GM21447 (cell line): ENCODE measurements at regions not wholly inside any gene's neighbourhood (a gene's known extent, or its start where the extent isn't known, plus 50 kb on each side); places are given as distances from the start of the nearest gene placed in this dataset.
"Not testable (repeated sequence)": the region's sequence is repeated elsewhere in the genome, so short reads cannot be mapped to it uniquely, and the experiment has no call there.

Experiments
- ATAC-seq: cut with Tn5 transposase; IDR thresholded peaks from one replicate; pipeline ENCODE4 v1.9.1; 2021; ENCODE audit not compliant: unreplicated experiment

- no peak for ATAC-seq
Observed at GRCh38 chr14:84074626-84075025, 1455.3 kb upstream of the FLRT2 start.

GRCh38 chr14:84080944-84081343 is 1449.0 kb upstream of the FLRT2 start:
- no peak for ATAC-seq

GRCh38 chr14:84084056-84084630 is 1445.8 kb upstream of the FLRT2 start:
- ATAC-seq, result no peak

- no peak for ATAC-seq
Observed at GRCh38 chr14:84085493-84085892, 1444.5 kb upstream of the FLRT2 start.

GRCh38 chr14:84086714-84087113 is 1443.2 kb upstream of the FLRT2 start:
- no peak for ATAC-seq

- ATAC-seq, result no peak
Observed at GRCh38 chr14:84087986-84088531, 1441.9 kb upstream of the FLRT2 start.

GRCh38 chr14:84090837-84091236 is 1439.1 kb upstream of the FLRT2 start:
- ATAC-seq, result no peak

- ATAC-seq, result no peak
Observed at GRCh38 chr14:84095681-84096080, 1434.3 kb upstream of the FLRT2 start.

- no peak for ATAC-seq
Observed at GRCh38 chr14:84098261-84098660, 1431.7 kb upstream of the FLRT2 start.

- ATAC-seq, result not testable (repeated sequence)
Observed at GRCh38 chr14:84099560-84099959, 1430.4 kb upstream of the FLRT2 start.

- ATAC-seq, result no peak
Observed at GRCh38 chr14:84107835-84108343, 1422.1 kb upstream of the FLRT2 start.

- ATAC-seq, result no peak
Observed at GRCh38 chr14:84108746-84109457, 1421.0 kb upstream of the FLRT2 start.

GRCh38 chr14:84112589-84112988 is 1417.4 kb upstream of the FLRT2 start:
- ATAC-seq, result no peak

- no peak for ATAC-seq
Observed at GRCh38 chr14:84125676-84126075, 1404.3 kb upstream of the FLRT2 start.

GRCh38 chr14:84127495-84127894 is 1402.4 kb upstream of the FLRT2 start:
- no peak for ATAC-seq

GRCh38 chr14:84128050-84128449 is 1401.9 kb upstream of the FLRT2 start:
- ATAC-seq, result no peak

- ATAC-seq, result no peak
Observed at GRCh38 chr14:84129007-84129406, 1400.9 kb upstream of the FLRT2 start.

- ATAC-seq, result no peak
Observed at GRCh38 chr14:84129941-84130340, 1400.0 kb upstream of the FLRT2 start.

- no peak for ATAC-seq
Observed at GRCh38 chr14:84131924-84132323, 1398.0 kb upstream of the FLRT2 start.

- ATAC-seq, result no peak
Observed at GRCh38 chr14:84144166-84144565, 1385.8 kb upstream of the FLRT2 start.

- ATAC-seq, result no peak
Observed at GRCh38 chr14:84152452-84152851, 1377.5 kb upstream of the FLRT2 start.

GRCh38 chr14:84162633-84163032 is 1367.3 kb upstream of the FLRT2 start:
- ATAC-seq, result no peak
